ENCODE measurements at regions not wholly inside any gene's neighbourhood (a gene's known extent, or its start where the extent isn't known, plus 50 kb on each side); places are given as distances from the start of the nearest gene placed in this dataset.
"Not testable (repeated sequence)": the region's sequence is repeated elsewhere in the genome, so short reads cannot be mapped to it uniquely, and the experiment has no call there.

- DNase-seq (ENCODE audit: low read depth) = not testable (repeated sequence)
Observed at GRCh38 chr14:37785298-37785697, 189.9 kb downstream of the TTC6 start.

- not testable (repeated sequence) for DNase-seq (ENCODE audit: low read depth)
Observed at GRCh38 chr14:37786114-37786625, 190.7 kb downstream of the TTC6 start.

- no peak for DNase-seq (ENCODE audit: low read depth)
Observed at GRCh38 chr14:37787879-37788494, 192.6 kb downstream of the TTC6 start.

- no peak for DNase-seq (ENCODE audit: low read depth)
Observed at GRCh38 chr14:37791384-37792036, 196.1 kb downstream of the TTC6 start.

- no peak for DNase-seq (ENCODE audit: low read depth)
Observed at GRCh38 chr14:37792124-37792523, 196.7 kb downstream of the TTC6 start.

GRCh38 chr14:37796703-37797416 is 201.4 kb downstream of the TTC6 start:
- DNase-seq (ENCODE audit: low read depth) = no peak

GRCh38 chr14:37797675-37798074 is 202.2 kb downstream of the TTC6 start:
- DNase-seq (ENCODE audit: low read depth) = no peak

- DNase-seq (ENCODE audit: low read depth) = no peak
Observed at GRCh38 chr14:37807722-37808121, 212.3 kb downstream of the TTC6 start.

GRCh38 chr14:37810094-37810801 is 214.8 kb downstream of the TTC6 start:
- DNase-seq (ENCODE audit: low read depth) = no peak

GRCh38 chr14:37813732-37814131 is 218.3 kb downstream of the TTC6 start:
- no peak for DNase-seq (ENCODE audit: low read depth)

- no peak for DNase-seq (ENCODE audit: low read depth)
Observed at GRCh38 chr14:37816135-37816534, 220.7 kb downstream of the TTC6 start.

GRCh38 chr14:37816743-37817295 is 221.4 kb downstream of the TTC6 start:
- DNase-seq (ENCODE audit: low read depth) = no peak

- DNase-seq (ENCODE audit: low read depth) = peak; percentile 40
Observed at GRCh38 chr14:37819155-37820015, 224.0 kb downstream of the TTC6 start.

- not testable (repeated sequence) for DNase-seq (ENCODE audit: low read depth)
Observed at GRCh38 chr14:37820810-37821209, 225.4 kb downstream of the TTC6 start.

GRCh38 chr14:37824939-37825712 is 229.7 kb downstream of the TTC6 start:
- peak; percentile 59 for DNase-seq (ENCODE audit: low read depth)

- DNase-seq (ENCODE audit: low read depth) = no peak
Observed at GRCh38 chr14:37826869-37827268, 231.4 kb downstream of the TTC6 start.

- DNase-seq (ENCODE audit: low read depth) = no peak
Observed at GRCh38 chr14:37830271-37830670, 234.8 kb downstream of the TTC6 start.

GRCh38 chr14:37834275-37834674 is 238.8 kb downstream of the TTC6 start:
- DNase-seq (ENCODE audit: low read depth) = no peak

- DNase-seq (ENCODE audit: low read depth) = not testable (repeated sequence)
Observed at GRCh38 chr14:37838778-37839177, 243.3 kb downstream of the TTC6 start.

- DNase-seq (ENCODE audit: low read depth) = not testable (repeated sequence)
Observed at GRCh38 chr14:37841039-37841438, 245.6 kb downstream of the TTC6 start.

Data from HT1080 (cell line).